Activated B cell treated with CpG ODN at 0.5 μM for 24 hours (primary cell): ENCODE measurements at regions not wholly inside any gene's neighbourhood (a gene's known extent, or its start where the extent isn't known, plus 50 kb on each side); places are given as distances from the start of the nearest gene placed in this dataset.

Source experiments
- ATAC-seq: fragments of 200-7000 bp; cut with Tn5 transposase; one replicate; pipeline ENCODE4 v1.10.0; 2021; ENCODE audit warnings: low read depth, mild to moderate bottlenecking, moderate library complexity
- CTCF ChIA-PET: fragments of 350-600 bp; sonication (Branson Sonifier 250); formaldehyde crosslinking; loops from one replicate; lab custom pipeline; 2021; ENCODE audit warnings: antibody characterized with exemption; lab: Charles Lee
- POLR2A ChIA-PET: fragments of 350-600 bp; sonication (Branson Sonifier 250); formaldehyde crosslinking; loops from one replicate; lab custom pipeline; 2021; ENCODE audit warnings: antibody characterized with exemption; lab: Charles Lee
- DNase-seq: peaks from one replicate; pipeline ENCODE4 v3.0.0; 2022
- H3K27ac Mint-ChIP-seq: one replicate; pipeline ENCODE4 v1.8.0; 2020; ENCODE audit warnings: mixed read lengths
- H3K27me3 Mint-ChIP-seq: one replicate; pipeline ENCODE4 v1.8.0; 2021; ENCODE audit warnings: mixed read lengths
- H3K36me3 Mint-ChIP-seq: one replicate; pipeline ENCODE4 v1.8.0; 2021; ENCODE audit warnings: low read depth, mixed read lengths
- H3K4me1 Mint-ChIP-seq: one replicate; pipeline ENCODE4 v1.8.0; 2021; ENCODE audit warnings: mixed read lengths
- H3K4me3 Mint-ChIP-seq: one replicate; pipeline ENCODE4 v1.8.0; 2020; ENCODE audit warnings: mild to moderate bottlenecking, mixed read lengths
- H3K9me3 Mint-ChIP-seq: one replicate; pipeline ENCODE4 v1.8.0; 2020; ENCODE audit warnings: mixed read lengths
- intact Hi-C: fragments of 100-400 bp; cut with micrococcal nuclease; formaldehyde crosslinking; loops from one replicate; pipeline ENCODE4 v1.15.1; 2024
- TF ChIP-seq, protein P1 (sequence below): fragments of 200-600 bp; IDR thresholded peaks from one replicate; pipeline ENCODE4 v1.8.0; 2022; ENCODE audit warnings: antibody characterized with exemption, mild to moderate bottlenecking

DNA sequence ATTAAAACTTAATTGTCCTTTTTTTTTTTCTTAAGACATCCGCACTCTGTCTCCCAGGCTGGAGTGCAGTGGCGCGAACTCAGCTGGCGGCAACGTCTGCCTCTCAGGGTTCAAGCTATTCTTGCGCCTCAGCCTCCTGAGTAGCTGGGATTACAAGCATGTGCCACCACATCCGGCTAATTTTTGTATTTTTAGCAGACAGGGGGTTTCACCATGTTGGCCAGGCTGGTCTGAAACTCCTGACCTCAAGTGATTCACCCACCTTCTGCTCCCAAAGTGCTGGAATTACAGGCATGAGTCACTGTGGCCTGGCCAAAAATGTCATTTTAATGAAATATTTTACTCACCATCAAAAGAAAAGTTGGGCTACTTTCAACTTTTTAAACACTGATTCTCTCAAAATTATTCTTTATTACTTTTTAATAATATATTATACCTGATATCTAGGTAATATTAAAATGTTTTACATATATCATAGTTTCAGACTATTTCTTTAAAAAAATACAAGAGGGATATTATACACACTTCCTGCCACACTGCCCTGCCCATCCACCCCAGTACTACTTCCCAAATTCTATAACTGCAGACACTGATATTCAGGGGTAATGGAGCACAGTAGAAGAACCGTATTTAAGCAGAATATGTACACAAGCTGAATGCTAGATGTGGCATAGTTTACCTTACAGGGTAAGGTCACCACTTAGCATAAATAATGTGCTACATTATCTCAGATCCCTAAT lies 723.9 kb upstream of the ZNF385D start:
- ChIA-PET POLR2A (no interaction called here), CTCF (no interaction called here)
- Mint-ChIP-seq H3K36me3 (no peaks in the 10 kb centered on the region), H3K4me3 (no peak overlapping the region), H3K27me3 (no peaks in the 10 kb centered on the region), H3K27ac (no peak overlapping the region), H3K9me3 (no peaks in the 10 kb centered on the region), H3K4me1 (no peaks in the 10 kb centered on the region)
- DNase-seq (no peak), ATAC-seq (no peak)
- intact Hi-C loops, result no loop called here
- TF ChIP-seq, protein P1, sequence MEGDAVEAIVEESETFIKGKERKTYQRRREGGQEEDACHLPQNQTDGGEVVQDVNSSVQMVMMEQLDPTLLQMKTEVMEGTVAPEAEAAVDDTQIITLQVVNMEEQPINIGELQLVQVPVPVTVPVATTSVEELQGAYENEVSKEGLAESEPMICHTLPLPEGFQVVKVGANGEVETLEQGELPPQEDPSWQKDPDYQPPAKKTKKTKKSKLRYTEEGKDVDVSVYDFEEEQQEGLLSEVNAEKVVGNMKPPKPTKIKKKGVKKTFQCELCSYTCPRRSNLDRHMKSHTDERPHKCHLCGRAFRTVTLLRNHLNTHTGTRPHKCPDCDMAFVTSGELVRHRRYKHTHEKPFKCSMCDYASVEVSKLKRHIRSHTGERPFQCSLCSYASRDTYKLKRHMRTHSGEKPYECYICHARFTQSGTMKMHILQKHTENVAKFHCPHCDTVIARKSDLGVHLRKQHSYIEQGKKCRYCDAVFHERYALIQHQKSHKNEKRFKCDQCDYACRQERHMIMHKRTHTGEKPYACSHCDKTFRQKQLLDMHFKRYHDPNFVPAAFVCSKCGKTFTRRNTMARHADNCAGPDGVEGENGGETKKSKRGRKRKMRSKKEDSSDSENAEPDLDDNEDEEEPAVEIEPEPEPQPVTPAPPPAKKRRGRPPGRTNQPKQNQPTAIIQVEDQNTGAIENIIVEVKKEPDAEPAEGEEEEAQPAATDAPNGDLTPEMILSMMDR, result no peak

- Mint-ChIP-seq H3K9me3 (no peaks in the 10 kb centered on the region), H3K36me3 (no peaks in the 10 kb centered on the region), H3K27me3 (no peaks in the 10 kb centered on the region), H3K4me1 (no peaks in the 10 kb centered on the region), H3K27ac (no peak overlapping the region), H3K4me3 (no peak overlapping the region)
- POLR2A ChIA-PET, result no interaction called here
- CTCF ChIA-PET, result interaction anchor here (1.2 kb wide), 1 partner anchor 14 kb away, joined by 3 read pairs; no protein-coding TSS in a partner anchor
- ATAC-seq (no peak), DNase-seq (no peak)
- TF ChIP-seq, protein P1, result no peak
- intact Hi-C loops, result no loop called here
Measured at GRCh38 chr3:22475665-22476240, 724.7 kb upstream of the ZNF385D start.

DNA sequence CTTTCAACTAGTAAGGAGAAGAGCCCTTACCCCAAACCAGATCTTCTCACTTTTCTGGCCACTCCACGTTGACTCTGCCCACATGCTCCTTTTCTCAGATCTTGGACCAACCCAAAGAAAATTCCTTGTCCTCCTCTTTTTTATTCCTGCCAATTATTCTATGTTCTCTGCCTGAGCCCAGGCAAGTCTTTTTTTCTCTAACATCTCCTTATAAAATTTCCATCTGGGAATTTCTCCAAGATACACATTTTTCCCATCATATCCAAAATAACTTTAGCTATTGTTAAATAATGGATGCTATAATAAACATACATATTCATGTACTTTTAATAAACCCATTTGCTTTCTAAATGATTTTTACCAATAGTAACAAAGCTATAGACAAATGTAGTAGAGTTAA lies 726.0 kb upstream of the ZNF385D start:
- Mint-ChIP-seq H3K27ac (no peak overlapping the region), H3K9me3 (no peaks in the 10 kb centered on the region), H3K4me1 (no peaks in the 10 kb centered on the region), H3K4me3 (no peak overlapping the region), H3K36me3 (no peaks in the 10 kb centered on the region), H3K27me3 (no peaks in the 10 kb centered on the region)
- ChIA-PET POLR2A (no interaction called here), CTCF (no interaction called here)
- no peak for ATAC-seq
- no peak for DNase-seq
- TF ChIP-seq, protein P1, result no peak
- intact Hi-C loops, result no loop called here

- Mint-ChIP-seq H3K27me3 (no peaks in the 10 kb centered on the region), H3K36me3 (no peaks in the 10 kb centered on the region), H3K4me1 (no peaks in the 10 kb centered on the region), H3K9me3 (no peaks in the 10 kb centered on the region), H3K4me3 (no peak overlapping the region), H3K27ac (no peak overlapping the region)
- ATAC-seq (no peak), DNase-seq (no peak)
- ChIA-PET CTCF (no interaction called here), POLR2A (no interaction called here)
- TF ChIP-seq, protein P1, result no peak
- intact Hi-C loops, result no loop called here
Measured at GRCh38 chr3:22485954-22486353, 717.2 kb upstream of the UBE2E2 start.

- H3K9me3 Mint-ChIP-seq, result no peaks in the 10 kb centered on the region
- intact Hi-C loops, result no loop called here
- no peaks in the 10 kb centered on the region for H3K27me3 Mint-ChIP-seq
- H3K27ac Mint-ChIP-seq, result no peak overlapping the region
- no peak overlapping the region for H3K4me3 Mint-ChIP-seq
- H3K4me1 Mint-ChIP-seq, result no peaks in the 10 kb centered on the region
- ATAC-seq (no peak), DNase-seq (no peak)
- H3K36me3 Mint-ChIP-seq, result no peaks in the 10 kb centered on the region
- ChIA-PET POLR2A (no interaction called here), CTCF (interaction anchor here (0.6 kb wide), 1 partner anchor 498 kb away, joined by 3 read pairs; no protein-coding TSS in a partner anchor)
- TF ChIP-seq, protein P1, result no peak
Measured at GRCh38 chr3:22490747-22491146, 712.4 kb upstream of the UBE2E2 start.
